ENCODE measurements at regions not wholly inside any gene's neighbourhood (a gene's known extent, or its start where the extent isn't known, plus 50 kb on each side); places are given as distances from the start of the nearest gene placed in this dataset.

DNA sequence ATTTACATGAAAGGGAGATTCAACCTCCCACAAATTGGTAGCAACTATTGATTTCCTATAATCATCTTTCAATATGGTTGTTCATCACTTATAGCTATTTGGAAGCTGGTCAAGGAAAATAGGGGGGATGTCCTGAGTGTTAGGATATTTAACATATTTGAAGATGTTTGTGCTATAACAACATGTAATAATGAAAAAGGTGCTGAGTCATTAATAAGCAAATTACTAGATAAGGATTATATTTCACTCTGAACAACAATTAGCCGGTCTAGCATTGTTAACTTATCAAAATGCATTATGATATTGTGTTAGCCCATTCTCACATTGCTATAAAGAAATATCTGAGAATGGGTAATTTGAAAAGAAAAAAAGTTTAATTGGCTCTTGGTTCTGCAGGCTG lies 225.8 kb upstream of the ARPP21 start (continued):
- no peak for TF ChIP-seq SMC3 (IDR thresholded peaks at IDR 0.05; ENCODE audit: borderline replicate concordance, low read length)
- TF ChIP-seq TAF1 (IDR thresholded peaks at IDR 0.05; ENCODE audit: borderline replicate concordance, low read depth, low read length) = no peak

DNA sequence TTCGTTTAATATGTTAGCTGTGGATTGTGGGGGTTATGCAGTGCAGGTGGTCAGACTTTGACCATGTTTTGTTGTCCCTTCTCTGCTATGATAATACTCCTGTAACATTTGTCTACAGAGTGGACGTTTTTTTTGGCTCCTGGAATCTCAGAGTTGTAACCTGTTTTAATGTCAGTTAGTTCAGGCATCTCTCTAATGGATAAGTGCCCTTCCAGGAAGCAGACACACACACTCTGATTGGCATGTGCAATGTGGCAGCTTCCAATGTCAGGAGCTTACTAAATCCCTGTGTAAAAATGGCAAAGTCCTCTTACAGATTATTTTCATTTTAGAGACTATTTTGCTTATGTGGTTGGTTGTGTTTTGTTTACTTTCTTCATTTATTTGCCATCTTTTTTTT lies 222.2 kb upstream of the ARPP21 start:
- Histone ChIP-seq H2AFZ (ENCODE audit: control insufficient read depth, low read depth, low read length) (no peak overlapping the region), H3K9ac (ENCODE audit: control insufficient read depth, insufficient read depth, low read length) (no peak overlapping the region), H3K4me2 (ENCODE audit: control insufficient read depth, insufficient read depth) (no peak overlapping the region), H3K79me2 (ENCODE audit: control insufficient read depth, insufficient read depth, low read length) (no peaks in the 10 kb centered on the region), H4K20me1 (ENCODE audit: control insufficient read depth, insufficient read depth) (no peaks in the 10 kb centered on the region), H3K36me3 (ENCODE audit: control insufficient read depth in 2 of 2, insufficient read depth in 2 of 2, low read length in 1 of 2) (no peaks in the 10 kb centered on the region), H3K4me3 (no peak overlapping the region), H3K27me3 (replicated peaks in 1 of 2; ENCODE audit: control insufficient read depth in 2 of 2, insufficient read depth in 2 of 2, low read length in 1 of 2) (no peaks in the 10 kb centered on the region), H3K9me3 (replicated peaks; ENCODE audit: control insufficient read depth, insufficient read depth, low read length) (no peaks in the 10 kb centered on the region), H3K27ac (ENCODE audit: control insufficient read depth, insufficient read depth) (no peak overlapping the region), H3K4me1 (ENCODE audit: control insufficient read depth, insufficient read depth, low read length) (no peaks in the 10 kb centered on the region)
- ATAC-seq (no peak), FAIRE-seq (no peak), DNase-seq (ENCODE audit: low read depth, low spot score) (no peak)
- 5% methylated on average over 2 of the region's 2 CpGs for WGBS (ENCODE audit: insufficient coverage, insufficient replicate concordance, low lambda C conversion rate, missing lambda C conversion rate)
- ChIA-PET POLR2A (no interaction called here), SMC1A (ENCODE audit: uncharacterized antibody, unreplicated experiment) (no interaction called here), RAD21 (ENCODE audit: unreplicated experiment) (no interaction called here), CTCF (no interaction called here)
- intact Hi-C loops (cut with micrococcal nuclease; ENCODE audit: unreplicated experiment) (no loop called here), in situ Hi-C loops (cut with MboI) (no loop called here)
- no TSS peak for BruUV-seq (replicated peaks)
- TF ChIP-seq, protein P1, sequence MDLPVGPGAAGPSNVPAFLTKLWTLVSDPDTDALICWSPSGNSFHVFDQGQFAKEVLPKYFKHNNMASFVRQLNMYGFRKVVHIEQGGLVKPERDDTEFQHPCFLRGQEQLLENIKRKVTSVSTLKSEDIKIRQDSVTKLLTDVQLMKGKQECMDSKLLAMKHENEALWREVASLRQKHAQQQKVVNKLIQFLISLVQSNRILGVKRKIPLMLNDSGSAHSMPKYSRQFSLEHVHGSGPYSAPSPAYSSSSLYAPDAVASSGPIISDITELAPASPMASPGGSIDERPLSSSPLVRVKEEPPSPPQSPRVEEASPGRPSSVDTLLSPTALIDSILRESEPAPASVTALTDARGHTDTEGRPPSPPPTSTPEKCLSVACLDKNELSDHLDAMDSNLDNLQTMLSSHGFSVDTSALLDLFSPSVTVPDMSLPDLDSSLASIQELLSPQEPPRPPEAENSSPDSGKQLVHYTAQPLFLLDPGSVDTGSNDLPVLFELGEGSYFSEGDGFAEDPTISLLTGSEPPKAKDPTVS (IDR thresholded peaks at IDR 0.05; ENCODE audit: low read depth, low read length) = no peak
- TF ChIP-seq POLR2A (IDR thresholded peaks at IDR 0.05; ENCODE audit: low read depth, low read length) (no peak), KLF5 (IDR thresholded peaks at IDR 0.05; ENCODE audit: partially characterized antibody) (no peak), FOXK2 (IDR thresholded peaks at IDR 0.05) (no peak), PKNOX1 (IDR thresholded peaks at IDR 0.05) (no peak), SREBF1 (IDR thresholded peaks at IDR 0.05; ENCODE audit: low read length) (no peak), GABPA (IDR thresholded peaks at IDR 0.05; ENCODE audit: low read depth) (no peak), RAD51 (IDR thresholded peaks at IDR 0.05) (no peak), HDAC2 (IDR thresholded peaks at IDR 0.05) (no peak), MEF2A (IDR thresholded peaks at IDR 0.05; ENCODE audit: insufficient read depth, low read depth, low read length) (no peak)
